Left kidney (tissue), 1 donor: ENCODE measurements at regions not wholly inside any gene's neighbourhood (a gene's known extent, or its start where the extent isn't known, plus 50 kb on each side); places are given as distances from the start of the nearest gene placed in this dataset.
"Not testable (repeated sequence)": the region's sequence is repeated elsewhere in the genome, so short reads cannot be mapped to it uniquely, and the experiment has no call there.

Experiments used
- DNase-seq: peaks from one replicate; pipeline ENCODE4 v3.0.0-alpha.2; 2013

DNA sequence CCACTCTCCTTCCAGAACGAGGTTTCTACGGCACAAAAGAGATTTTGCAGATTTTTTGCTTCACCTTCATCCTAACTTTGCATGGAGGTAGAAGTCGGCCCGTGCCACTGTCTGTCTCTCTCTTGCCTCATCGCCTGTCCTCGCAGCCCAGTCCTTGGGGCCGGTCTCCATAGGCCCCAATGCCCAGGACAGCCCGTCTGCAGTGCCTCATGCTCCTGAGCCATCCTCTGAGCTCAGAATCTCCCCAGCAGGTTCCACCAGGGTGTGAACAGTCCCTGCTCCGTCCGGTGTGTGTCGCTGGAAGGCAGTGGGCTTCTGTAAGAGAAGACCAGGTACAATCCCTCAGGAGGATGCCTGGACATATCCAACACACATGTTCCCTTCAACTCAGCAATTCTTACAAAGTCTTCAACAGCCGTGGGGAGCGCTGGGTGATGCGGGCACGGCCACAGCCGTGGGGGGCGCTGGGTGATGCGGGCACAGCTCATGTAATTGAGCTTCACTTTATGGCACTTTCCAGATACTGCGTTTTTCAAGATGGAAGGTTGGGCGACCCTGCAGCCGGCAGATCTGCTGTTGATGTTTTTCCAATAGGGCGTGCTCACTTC is 231.9 kb downstream of the DLL1 start:
- no peak for DNase-seq

DNA sequence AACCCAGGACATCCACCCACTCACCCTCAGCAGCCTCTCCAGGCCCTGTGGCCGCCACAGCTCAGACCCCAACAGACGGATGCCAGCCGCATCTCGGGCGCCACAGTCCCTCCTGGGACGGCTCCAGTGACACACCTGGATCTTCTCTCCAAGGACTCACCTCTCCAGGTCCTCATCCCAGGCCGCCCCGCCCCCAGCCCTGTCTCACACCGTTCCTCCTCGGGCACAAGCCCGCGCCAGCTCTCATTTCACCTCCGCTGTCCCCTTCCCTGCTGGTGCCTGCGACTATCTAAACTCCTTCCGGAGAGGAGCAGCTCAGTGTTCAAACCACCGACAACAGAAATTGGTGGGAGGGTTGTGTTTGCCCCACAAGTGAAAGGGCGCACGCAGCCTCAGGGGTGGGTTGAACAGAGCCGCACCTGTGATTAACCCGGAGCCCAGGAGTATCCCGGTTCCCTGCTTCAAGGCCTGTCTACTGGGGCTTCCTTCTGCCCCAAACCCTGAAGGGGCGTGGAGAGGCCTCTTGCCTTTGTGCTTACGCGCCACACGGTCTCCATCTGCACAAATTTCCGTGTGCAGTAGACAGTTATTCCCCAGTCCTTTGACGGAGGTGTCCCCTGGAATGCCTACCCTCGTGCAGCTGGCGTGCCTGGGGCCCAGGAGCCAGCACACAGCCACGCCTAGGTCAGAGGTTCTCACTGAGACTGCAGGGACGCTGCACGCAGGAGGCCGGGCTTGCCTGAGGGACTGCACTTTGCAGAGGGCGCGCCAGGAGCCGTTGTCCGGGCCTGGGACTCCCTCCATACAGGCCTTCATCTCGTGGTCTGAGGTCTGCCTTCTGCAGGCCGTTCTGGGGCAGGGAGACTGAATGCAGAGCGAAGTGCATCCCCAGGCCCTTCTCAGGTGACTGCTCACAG is 232.7 kb downstream of the DLL1 start:
- DNase-seq = no peak

DNA sequence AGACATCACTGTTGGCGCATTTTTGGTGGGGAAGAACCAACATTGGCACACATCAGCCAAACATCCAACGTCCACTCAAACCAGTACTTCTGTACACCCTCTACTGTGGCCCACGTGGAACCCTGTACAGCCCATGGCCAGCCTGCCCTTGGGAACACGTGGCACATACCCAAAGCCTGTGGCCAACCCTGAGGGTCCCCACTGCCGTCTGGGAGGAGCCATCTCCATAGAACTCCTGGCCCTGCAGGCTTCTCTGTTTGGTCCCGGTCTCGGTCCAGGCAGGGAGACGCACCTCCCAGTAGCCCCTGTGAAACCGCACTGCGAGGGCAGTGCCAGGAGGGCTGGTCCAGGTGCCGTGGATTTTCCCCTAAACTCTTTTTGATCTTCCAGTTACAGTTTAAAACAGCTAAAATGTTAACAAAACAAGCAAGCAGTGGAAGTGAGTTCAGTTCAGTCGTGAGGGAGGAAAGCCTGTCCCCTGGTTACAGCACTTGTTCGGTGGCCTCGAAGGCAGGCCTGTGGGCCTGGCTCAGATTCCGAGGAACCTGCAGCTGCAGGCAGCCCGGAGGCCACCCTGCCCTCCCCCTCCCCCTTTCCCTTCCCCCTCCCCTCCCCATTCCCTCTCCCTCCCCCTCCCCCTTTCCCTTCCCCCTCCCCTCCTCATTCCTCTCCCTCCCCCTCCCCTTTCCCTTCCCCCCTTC is 233.7 kb downstream of the DLL1 start:
- no peak for DNase-seq

DNA sequence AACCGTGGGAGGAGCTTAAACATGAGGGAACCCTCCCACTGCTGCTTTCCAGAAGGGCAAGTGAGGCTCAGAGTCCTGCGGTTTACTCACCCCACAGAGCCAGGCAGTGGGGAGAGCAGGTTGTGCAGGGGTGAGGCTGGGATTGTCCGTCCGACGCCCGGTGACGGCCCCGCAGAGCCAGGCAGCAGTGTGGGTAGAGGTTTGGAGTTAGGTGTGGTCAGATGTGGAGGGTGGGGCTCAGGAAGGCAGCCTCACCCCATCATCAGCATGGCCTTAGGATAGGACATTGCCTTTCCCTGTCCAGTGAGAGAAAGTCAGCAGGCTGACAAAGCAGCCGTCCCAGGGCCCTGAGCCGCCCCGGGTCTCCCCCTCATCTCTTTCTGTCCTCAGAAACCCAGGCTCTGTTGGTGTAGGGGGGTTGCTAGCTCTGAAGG is 234.6 kb downstream of the DLL1 start:
- DNase-seq = no peak

DNA sequence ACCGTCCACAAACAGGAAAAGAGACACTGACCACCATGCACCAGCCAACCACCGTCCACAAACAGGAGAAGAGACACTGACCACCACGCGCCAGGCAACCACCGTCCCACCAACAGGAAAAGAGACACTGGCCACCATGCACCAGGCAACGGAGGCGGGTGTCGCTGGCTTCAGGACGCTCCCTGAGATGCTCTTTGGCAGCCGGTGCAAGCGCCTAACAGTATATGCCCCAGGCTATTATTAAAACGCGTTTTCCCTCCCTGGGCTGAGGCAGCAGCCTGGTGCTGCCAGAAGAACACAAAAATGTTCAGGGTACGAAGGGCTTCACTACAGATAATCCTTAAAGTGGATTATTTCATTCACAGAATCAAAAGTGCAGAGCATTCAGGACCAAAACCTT is 235.1 kb downstream of the DLL1 start:
- DNase-seq = not testable (repeated sequence)

DNA sequence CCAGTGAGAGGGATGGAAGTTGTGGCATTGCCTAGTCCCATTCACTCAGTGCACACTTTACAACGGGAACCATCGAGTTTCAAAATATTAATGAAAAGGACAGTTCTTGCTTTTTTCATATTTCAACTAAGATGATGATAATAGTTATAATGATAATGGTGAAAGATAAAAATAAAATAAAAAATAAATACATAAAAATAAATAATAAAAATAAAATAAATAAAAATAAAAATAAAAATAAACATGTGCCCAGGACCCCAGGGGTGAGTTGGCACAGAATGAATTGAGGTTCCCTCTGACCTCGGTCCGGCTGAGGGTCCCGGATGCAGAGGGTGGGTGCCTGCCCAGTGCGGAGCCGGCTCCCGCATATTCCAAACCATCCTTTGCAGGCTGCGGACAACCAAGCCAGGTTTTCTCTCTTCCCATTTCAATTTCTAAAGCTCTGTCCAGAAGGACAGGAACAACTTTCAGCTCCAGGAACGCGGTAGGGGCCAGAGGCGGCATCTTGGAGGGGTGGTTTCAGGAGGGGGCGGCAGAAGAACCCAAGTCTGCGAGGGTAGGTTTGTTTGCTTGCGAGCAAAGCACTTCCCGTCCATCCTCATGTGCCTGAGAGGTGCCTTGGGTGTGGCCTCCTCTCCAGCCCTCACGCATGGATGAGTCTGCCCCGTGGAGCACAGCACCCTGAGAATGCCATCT is 236.8 kb downstream of the DLL1 start:
- DNase-seq = no peak

DNA sequence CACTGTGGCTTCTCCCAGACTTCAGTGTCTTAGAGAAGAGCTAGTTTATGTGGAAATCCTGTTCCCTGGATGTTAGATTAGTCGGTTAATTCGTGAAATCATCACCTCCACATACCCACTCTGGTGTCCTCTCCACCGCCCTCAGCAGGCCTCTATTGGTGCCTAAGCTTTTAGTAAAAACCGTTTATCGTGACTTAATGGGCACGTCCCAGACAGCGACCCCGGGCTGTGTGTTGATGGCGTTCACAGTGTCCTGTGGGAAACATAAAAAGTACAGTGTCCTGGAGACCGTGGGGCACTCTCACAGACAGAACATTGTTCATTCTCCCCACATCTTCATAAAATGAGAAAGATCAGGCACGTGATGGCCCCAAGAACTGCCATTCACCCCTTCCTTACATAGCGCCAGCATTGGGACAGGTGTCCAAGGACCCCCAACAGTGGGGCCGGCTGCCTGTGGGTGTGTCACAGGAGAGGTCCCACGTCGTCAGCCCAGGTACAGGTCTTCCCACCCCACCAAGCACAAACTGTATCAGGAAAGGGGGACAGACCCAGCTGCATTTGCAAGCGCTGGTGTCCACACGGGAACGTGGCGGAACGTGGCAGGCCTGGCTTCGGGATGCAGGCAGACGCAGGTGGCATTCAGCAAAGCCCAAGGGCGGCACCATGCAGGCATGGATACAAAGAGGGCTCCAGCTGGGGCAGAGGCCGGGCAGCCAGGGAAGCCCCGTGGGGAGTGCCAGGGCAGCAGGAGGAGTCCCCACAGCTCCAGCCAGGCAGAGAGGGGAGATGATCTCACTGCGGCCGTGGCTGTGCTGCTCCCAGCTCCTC is 237.7 kb downstream of the DLL1 start:
- DNase-seq = no peak

DNA sequence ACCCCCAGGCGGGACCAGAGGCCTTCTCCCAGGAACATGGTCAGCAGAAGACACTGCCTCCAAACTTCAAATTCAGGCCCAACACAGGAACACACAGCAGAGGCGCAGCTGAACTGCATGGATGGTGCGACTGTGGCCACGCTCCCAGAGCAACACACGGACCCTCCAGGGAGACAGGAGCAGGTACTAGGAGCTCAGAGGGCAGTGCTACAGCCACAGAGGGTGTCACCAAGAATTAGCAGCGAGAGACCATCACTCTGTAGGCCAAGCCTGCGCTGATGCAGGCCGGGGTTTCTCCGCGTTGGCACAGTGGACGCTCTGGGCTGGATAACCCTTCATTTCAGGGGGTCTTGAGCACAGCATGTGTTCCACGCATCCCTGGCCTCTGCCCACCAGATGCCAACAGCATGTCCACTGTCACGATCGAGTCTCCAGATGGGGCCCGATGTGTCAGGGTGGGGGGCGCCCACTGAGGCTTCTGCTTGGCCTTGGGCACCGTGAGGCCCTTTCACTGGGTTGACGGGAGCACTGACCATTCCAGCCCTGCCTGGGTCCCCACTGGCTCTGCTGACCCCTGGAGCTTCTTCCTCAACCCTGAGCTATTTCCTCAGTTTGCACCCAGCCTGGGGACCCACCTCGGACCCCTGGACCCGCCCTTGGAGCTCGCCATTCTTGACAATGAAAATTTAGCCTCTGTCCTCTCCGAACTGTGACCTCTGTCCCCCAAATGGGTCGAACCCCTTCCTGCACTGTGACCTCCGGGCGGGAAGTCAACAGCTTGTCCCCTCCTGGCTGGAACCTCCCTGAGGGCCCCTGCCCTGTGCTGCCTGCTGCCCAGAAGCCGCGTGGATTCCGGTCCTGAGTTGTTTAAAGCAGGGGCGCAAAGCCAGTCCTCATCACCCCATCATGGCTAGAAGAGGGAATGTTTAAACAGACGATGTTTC is 239.4 kb downstream of the DLL1 start:
- no peak for DNase-seq

DNA sequence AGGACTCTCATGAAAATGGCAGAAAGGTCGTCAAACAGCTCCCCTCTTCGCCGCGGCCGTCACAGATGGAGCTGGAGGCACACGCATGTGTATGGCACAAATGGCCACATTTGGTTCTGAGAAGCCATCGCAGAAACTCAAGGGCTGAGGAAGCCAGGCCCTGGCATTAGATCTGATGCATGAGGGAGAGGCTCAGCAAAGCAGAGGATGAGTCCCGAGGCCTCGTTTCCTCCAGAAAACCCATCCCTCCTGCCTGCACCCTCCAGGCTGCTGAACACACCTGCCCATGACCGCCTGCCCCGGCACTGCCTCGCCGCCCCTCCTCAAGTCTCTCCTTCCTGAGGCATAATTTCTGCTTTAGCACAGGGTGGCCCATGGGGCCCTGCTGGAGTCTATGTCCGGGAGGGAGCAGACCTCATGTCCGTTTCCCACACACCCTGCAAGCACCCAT is 240.3 kb downstream of the DLL1 start:
- no peak for DNase-seq

DNA sequence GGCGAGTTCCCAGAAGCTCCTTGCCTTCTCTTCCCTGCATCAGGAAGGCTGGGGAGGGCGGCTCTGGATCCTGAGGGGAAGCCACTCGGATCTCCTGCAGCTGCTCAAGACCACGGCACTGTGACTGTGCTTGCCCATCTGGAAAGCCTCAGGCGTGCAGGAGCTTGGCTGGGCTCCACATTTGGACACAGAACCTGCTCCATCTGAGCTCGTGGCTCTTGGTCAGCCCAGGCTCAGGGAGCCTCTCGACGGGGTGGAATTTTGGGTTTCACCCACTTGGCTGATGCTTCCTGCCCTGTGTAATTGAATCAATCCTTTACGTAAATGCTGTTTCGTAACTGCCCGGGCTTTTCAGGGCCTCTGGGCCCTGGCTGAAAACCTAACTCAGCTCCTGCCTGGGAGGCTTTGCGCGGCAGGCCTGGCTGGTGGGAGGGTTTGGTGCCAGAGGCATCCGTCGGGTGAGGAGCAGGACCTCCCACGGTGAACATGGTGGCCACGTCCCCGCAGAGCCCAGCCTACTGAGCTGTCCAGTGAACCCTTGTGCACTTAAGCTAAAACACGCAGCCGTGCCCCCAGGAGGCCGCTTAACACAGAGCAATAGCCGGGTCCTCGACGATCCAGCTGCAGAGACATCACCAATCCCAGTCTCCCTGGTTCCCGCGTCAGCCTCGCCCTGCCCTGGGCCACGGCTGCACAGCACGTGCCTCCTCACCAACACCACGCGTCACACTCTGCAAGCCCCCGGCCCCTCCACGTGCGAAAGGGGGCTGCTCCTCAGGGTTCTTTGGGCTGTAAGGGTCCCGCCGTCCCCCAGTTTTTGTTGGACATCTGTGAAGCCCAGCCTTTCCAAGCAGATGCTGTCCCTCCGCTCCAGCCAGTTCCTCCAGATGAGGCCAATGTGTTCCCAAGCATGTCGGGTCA is 241.0 kb downstream of the DLL1 start:
- DNase-seq = peak; percentile 59

DNA sequence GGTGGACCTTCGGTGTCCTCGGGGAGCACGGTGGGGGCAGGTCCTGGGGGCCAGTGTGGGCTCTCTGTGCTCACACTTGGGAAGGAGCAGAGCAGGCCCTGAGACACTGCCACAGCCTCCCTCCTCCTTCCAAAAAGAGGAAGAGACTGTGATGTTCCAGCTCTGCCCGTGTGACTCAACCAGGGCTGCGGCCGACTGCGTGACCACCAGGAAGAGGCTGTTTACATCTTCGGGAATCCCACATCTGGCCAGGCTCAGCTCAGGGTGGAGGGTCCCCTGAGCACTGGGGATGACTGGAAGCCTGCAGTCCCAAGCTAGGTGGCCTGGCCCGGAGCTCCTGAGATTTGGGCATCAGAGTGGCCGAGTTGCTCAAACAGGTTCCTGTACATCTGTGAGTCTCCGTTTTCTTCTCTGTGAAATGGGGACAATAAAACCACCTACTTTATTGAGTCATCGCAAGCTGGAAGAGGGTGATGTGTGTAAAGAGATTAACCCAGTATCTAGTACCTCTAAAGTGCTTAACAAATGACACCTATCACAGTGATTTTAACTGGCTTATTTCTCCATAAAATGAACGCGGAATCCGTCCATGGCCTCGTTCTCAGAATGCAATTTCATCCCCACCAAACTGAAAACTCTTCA is 242.1 kb downstream of the DLL1 start:
- DNase-seq = no peak

DNA sequence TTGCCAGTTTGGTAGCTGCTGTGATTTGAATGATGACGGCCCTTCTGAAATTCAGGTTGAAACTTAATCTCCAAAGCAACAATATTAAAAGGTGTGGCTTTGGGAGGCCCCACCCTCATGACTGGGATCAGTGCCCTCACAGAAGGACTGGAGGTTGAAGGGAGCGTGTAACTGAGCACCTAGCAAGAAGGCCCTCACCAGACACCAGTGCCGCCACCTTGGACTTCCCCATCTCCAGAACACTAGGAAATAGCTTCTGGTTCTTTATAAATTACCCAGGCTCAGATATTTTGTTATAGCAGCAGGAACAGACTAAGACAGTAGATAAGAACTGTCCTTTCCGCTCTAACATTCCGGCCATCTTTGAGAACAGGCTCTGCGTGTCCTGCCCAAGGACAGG is 243.1 kb downstream of the DLL1 start:
- no peak for DNase-seq

DNA sequence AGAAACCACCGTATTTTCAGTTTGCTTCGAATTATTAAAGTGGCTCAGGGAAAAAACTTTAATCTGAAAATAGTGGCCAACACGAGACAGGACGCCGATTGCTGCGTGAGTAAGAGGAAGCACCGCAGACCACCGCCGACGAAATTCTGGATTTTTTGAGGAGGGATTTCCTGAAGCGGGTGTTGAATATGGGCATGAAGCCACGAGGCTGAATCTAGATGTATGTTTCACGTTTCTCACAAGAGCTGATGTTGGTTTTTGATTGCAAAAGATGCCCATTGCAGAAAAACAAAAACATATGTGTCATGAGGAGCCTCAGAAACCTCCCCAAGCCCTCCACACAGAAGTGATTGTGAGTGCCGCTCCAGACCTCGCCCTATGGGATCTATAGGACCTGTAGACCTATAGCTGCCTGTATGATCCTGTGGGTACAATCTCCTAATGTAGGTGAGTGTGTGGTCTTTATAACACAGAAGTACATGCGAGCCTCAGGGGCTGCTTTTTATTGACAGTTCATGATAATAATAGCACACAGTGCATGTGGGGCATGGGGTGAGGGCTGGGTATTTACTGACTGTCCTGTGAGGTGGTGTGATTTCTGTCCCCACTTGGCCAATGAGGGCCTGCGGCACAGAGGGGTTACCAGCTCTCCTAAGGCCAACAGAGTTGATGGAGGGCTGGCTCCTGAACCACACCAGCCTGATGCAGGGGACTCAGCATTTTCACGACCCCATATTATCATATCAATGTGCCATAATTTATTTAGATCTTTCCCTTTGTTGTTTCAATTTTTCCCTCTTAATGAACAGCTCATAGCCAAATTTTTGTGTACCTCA is 243.9 kb downstream of the DLL1 start:
- no peak for DNase-seq

DNA sequence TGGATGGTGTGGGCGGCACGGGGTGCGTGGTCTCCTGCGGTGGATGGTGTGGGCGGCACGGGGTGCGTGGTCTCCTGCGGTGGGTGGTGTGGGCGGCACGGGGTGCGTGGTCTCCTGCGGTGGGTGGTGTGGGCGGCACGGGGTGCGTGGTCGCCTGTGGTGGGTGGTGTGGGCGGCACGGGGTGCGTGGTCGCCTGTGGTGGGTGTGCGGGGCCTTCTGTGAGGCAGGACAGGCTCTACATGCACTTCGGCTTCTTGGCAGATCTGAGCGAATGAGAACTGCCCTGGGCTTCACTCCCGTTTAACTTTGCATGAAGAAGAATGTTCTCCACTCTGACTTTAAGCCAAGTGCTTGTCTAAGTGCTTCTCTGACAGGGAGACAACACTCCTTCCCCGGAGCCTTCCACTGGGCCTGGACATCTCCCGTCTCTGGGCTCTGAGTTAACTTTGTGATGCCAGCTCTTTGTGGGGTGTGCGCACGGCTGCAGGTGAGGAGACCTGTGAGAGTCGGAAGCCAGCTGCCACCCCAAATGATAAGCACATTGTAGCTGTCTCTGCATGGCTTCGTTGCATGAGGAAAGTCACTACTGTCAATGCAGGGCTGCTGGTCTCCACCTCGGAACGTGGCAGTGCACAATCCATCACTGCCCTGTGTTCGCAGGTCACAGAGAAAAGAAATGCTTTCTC is 244.8 kb downstream of the DLL1 start:
- DNase-seq = no peak

DNA sequence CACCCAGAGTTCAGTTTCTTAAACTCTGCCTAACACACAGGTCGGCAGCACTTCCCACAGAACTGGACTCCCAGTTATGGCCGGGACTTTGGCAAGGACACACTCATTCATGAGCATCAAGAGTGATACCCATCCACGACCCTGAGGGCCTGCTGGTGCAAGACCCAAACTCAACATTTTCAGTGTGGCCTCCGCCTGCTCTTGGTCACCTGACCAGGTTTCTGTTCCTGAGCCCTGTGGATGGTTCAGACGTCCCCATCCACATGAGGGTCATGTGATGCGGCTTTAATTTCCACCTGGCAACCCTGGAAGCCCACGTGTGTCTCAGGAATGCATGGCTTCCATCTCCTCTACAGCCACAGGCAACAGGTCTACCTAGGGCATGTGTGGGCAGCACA is 245.3 kb downstream of the DLL1 start:
- DNase-seq = no peak

DNA sequence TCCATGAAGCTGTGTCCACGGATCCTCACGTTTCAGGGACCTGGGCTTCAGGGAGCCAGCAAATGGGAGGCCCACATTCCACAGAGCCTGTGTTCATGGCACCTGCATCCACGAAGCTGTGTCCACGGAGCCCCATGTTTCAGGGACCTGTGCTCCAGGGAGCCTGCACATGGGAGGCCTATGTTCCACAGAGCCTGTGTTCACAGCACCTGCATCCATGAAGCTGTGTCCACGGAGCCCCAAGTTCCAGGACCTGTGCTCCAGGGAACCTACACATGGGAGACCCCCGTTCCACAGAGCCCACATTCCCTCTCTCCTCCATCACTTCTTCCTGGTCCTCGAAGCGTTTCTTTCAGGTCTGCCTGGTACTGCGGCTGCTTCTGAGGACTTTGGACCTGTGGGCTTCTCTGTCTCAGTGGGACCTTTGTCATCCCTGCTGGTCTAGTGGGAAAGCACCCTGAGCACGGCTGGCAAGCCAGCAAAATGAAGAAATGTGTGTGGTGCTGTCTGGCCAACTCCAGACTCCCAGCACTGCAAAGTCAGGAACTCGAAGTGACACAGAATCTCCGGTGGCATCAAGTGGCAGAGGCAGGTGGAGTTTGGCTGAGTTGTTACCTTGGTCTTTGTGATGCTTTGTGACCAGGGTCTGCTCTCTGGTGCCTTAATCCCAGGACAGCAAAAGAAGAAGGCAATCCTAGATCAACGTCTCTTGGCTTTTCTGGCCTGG is 245.9 kb downstream of the DLL1 start:
- no peak for DNase-seq
